Gastrocnemius medialis (tissue), 4 donors: ENCODE measurements at regions not wholly inside any gene's neighbourhood (a gene's known extent, or its start where the extent isn't known, plus 50 kb on each side); places are given as distances from the start of the nearest gene placed in this dataset.

ENCODE experiments used
- CTCF ChIP-seq, 5 experiments: fragments of 450-650 bp in 3 of 5; fragments of 200-600 bp in 2 of 5; sonication (generic) in 2 of 5; IDR thresholded peaks in 4 of 5; conservative IDR thresholded peaks in 1 of 5; 1 replicate in 4 of 5; 2 replicates in 1 of 5; pipeline ENCODE4 v1.5.1; 2016 to 2019; ENCODE audit warnings: antibody characterized with exemption in 5 of 5, mild to moderate bottlenecking in 3 of 5, moderate library complexity in 3 of 5
- POLR2A ChIP-seq, 2 donors: fragments of 450-650 bp; IDR thresholded peaks; one replicate each; pipeline ENCODE4 v1.6.1; 2017; ENCODE audit warnings: antibody characterized with exemption in 2 of 2, mild to moderate bottlenecking in 2 of 2, moderate library complexity in 2 of 2

DNA sequence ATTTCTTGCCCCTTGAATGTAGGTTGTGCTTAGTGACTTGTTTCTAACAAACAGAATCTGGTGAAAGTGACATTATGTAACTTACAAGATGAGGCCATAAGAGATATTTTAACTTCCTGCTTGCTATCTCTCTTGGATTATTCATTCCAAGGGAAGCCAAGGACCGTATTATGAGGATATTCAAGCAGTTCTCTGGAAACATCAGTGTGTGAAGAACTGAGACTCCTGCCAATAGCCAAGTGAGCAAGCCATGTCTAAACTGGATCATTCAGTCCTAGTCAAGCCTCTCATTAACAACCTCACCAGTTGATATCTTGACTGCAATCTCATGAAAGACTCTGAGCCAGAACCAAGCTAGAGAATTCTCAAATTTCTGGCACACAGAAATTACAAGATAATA lies 765.1 kb upstream of the SLC8A1 start:
- TF ChIP-seq CTCF (IDR thresholded peaks at IDR 0.05 in 4 of 5, conservative IDR thresholded peaks at IDR 0.05 in 1 of 5) = no peak
- no peak for TF ChIP-seq POLR2A (IDR thresholded peaks at IDR 0.05)
